Pancreas (tissue), 10 donors: ENCODE measurements at regions not wholly inside any gene's neighbourhood (a gene's known extent, or its start where the extent isn't known, plus 50 kb on each side); places are given as distances from the start of the nearest gene placed in this dataset.
A peak's percentile ranks its signal among the peaks of the same experiment; 100 is the strongest.

Experiments used
- ATAC-seq, 4 donors: fragments of 200-7000 bp; cut with Tn5 transposase; one replicate each; pipeline versions ENCODE4 v1.8.0 to v1.9.1; 2020; ENCODE audit warnings: mild to moderate bottlenecking in 4 of 4, moderate library complexity in 4 of 4
- DNase-seq, 6 donors: peaks; one replicate each; pipeline ENCODE4 v3.0.0-alpha.2; 2020
- FAIRE-seq: peaks from 2 replicates; lab custom pipeline; 2012; peaks lifted over from hg19 to GRCh38; lab: Jason Lieb, UNC
- H3K27ac ChIP-seq, 4 donors: fragments of 200-600 bp; sonication (generic); 1 replicate in 3 of 4; 2 replicates in 1 of 4; pipeline versions ENCODE4 v1.5.0 to v1.8.0; 2020
- H3K27me3 ChIP-seq, 4 donors: fragments of 200-600 bp; one replicate each; pipeline ENCODE4 v1.8.0; 2021
- H3K36me3 ChIP-seq, 3 donors: fragments of 200-600 bp; sonication (generic) in 1 of 3; one replicate each; pipeline versions ENCODE4 v1.5.0 to v1.8.0; 2020 to 2021
- H3K4me1 ChIP-seq, 3 donors: fragments of 200-600 bp; one replicate each; pipeline ENCODE4 v1.8.0; 2021
- H3K4me3 ChIP-seq, 4 donors: fragments of 200-600 bp; sonication (generic) in 2 of 4; one replicate each; pipeline versions ENCODE4 v1.5.0 to v1.8.0; 2020 to 2021
- H3K9me3 ChIP-seq, 4 donors: fragments of 200-600 bp; one replicate each; pipeline ENCODE4 v1.8.0; 2021
- WGBS, 2 donors: extraction: QIAGEN DNeasy Blood & Tissue Kit; methylation state at CpG; one replicate each; pipeline ENCODE4 v1.1.7; 2013; 5-methylcytosine and 5-hydroxymethylcytosine counted together
- intact Hi-C, 3 donors: fragments of 100-400 bp; cut with DNase I; formaldehyde crosslinking; loops; one replicate each; pipeline versions ENCODE4 v1.11.1 to v1.14.2; 2022
- TF ChIP-seq, protein P1 (sequence below), 4 donors: fragments of 200-600 bp; sonication (generic) in 3 of 4; IDR thresholded peaks; one replicate each; pipeline versions ENCODE4 v1.5.0 to v1.8.0; 2021; ENCODE audit warnings: antibody characterized with exemption in 4 of 4
- donor health status: healthy with polysubstance abuse.
- donor health status: DM: no; HTN: no; CAD: no; lungs with moderate emphysema.
- donor health status: DM: no; HTN: no; CAD: no.
- donor health status: control.
- donor health status: control.
- donor health status: Bipolar disorder and iron deficiency.
- donor health status: DM: yes; HTN: yes; CAD: no.
- donor health status: DM: no; HTN: no; CAD: no.
- donor health status: DM: no; HTN: no; CAD: no.
- donor health status: DM: yes; HTN: yes; CAD: no.

DNA sequence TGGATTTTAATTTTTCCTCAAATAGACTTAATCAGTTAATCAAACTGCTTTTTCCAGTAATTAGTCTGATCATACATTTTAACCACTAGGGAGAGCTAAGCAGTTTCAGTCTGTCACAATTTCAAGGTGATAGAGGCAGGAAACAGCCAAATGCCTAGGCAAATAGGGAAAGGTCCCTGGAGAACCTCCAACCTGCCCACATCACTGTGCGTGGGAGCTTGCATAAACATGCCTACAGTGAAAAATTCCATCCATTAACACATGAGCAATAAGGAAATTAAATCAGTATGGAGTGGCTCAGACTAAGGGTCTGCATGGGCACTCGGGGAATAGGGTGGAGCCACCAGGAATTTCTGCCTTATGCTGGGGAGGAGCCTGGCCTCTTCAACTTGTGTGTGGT lies 74.6 kb downstream of the AASDHPPT start:
- Histone ChIP-seq H3K36me3 (no peaks in the 10 kb centered on the region), H3K27me3 (no peaks in the 10 kb centered on the region), H3K4me1 (peaks cover 0 to 10% (median 10%) of the 10 kb centered on the region in 3 donors), H3K9me3 (no peaks in the 10 kb centered on the region), H3K27ac (no peak overlapping the region), H3K4me3 (no peak overlapping the region)
- 26 to 32% methylated on average over 2 of the region's 2 CpGs for WGBS, 2 donors
- ATAC-seq (peak; percentile 69 to 91 (median 84)), FAIRE-seq (no peak), DNase-seq (peak in 4 of 6 donors; percentile 27 to 53 (median 41))
- intact Hi-C loops: loop anchor here in 1 of 3 donors (10.0 kb wide), 1 partner anchor 893 kb away; no protein-coding TSS in a partner anchor
- TF ChIP-seq, protein P1, sequence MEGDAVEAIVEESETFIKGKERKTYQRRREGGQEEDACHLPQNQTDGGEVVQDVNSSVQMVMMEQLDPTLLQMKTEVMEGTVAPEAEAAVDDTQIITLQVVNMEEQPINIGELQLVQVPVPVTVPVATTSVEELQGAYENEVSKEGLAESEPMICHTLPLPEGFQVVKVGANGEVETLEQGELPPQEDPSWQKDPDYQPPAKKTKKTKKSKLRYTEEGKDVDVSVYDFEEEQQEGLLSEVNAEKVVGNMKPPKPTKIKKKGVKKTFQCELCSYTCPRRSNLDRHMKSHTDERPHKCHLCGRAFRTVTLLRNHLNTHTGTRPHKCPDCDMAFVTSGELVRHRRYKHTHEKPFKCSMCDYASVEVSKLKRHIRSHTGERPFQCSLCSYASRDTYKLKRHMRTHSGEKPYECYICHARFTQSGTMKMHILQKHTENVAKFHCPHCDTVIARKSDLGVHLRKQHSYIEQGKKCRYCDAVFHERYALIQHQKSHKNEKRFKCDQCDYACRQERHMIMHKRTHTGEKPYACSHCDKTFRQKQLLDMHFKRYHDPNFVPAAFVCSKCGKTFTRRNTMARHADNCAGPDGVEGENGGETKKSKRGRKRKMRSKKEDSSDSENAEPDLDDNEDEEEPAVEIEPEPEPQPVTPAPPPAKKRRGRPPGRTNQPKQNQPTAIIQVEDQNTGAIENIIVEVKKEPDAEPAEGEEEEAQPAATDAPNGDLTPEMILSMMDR (IDR thresholded peaks at IDR 0.05): peak in 1 of 4 donors; percentile 19

DNA sequence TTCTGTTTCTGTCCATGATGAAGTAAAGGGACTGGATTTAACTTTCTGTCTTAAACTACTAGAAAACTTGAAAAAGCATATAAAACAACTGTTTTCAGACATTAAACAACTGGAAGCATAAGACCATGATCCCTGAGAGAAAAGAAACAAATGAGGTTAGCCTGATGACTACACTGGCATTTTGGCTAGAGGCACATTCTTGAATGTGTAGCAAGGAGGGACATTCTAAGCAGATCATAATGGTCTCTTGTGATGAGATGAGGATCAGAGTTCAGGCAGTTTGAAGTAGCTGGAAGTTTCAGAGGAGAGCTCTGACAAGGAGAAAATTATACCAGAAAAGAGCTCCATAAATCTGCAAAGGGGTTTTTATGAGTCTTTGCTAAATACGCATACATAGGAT lies 75.4 kb downstream of the AASDHPPT start:
- TF ChIP-seq, protein P1 (IDR thresholded peaks at IDR 0.05): no peak
- FAIRE-seq: no peak
- no peak for ATAC-seq
- intact Hi-C loops: loop anchor here in 1 of 3 donors (10.0 kb wide), 1 partner anchor 892 kb away; no protein-coding TSS in a partner anchor
- Histone ChIP-seq H3K9me3 (no peaks in the 10 kb centered on the region), H3K27ac (no peak overlapping the region), H3K36me3 (no peaks in the 10 kb centered on the region), H3K27me3 (no peaks in the 10 kb centered on the region), H3K4me1 (peaks cover 0 to 16% (median 10%) of the 10 kb centered on the region in 3 donors), H3K4me3 (no peak overlapping the region)
- 4 to 6% methylated on average over 1 of the region's 1 CpG for WGBS, 2 donors
- DNase-seq: no peak

DNA sequence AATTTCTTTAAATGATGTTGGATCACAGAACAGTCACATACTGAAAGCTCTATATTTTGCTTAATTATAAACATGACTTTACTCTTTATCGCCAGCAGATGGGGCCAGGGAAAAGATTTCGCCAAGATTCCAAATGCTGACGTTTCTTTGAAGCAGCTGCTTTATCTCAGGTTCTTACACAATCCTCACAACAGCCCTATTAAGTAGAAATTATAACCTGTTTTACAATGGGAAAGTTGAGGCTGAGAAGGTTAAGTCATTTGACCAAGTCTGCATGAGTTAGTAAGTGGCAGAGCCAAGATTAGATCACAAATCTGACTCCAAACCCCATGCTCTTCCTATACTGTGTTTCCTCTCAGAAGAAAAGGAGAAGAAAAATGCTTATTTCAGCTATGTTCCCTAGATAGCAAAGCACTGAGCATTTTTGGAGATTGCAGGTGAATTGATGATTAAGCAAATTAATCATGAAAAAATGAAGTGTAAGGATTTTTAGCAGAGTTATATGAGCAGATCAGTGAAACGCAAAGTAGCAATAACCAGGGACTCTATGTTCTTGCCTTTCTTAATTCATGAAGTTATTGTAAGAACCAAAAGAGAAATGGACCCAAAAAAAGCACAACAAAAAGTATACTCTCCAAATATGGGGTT lies 79.0 kb downstream of the AASDHPPT start:
- 14 to 18% methylated on average over 4 of the region's 4 CpGs for WGBS, 2 donors
- no peak overlapping the region for H3K4me3 ChIP-seq
- no peaks in the 10 kb centered on the region for H3K36me3 ChIP-seq
- no peak overlapping the region for H3K27ac ChIP-seq
- intact Hi-C loops: loop anchor here in 1 of 3 donors (10.0 kb wide), 1 partner anchor 888 kb away; no protein-coding TSS in a partner anchor
- no peaks in the 10 kb centered on the region for H3K27me3 ChIP-seq
- ATAC-seq: peak; percentile 68 to 88 (median 84)
- FAIRE-seq: no peak
- H3K9me3 ChIP-seq: no peaks in the 10 kb centered on the region
- H3K4me1 ChIP-seq: peaks cover 0 to 16% (median 10%) of the 10 kb centered on the region in 3 donors
- TF ChIP-seq, protein P1 (IDR thresholded peaks at IDR 0.05): peak in 3 of 4 donors; percentile 18 to 40 (median 33)
- DNase-seq: peak in 2 of 6 donors; percentile 14 to 47

DNA sequence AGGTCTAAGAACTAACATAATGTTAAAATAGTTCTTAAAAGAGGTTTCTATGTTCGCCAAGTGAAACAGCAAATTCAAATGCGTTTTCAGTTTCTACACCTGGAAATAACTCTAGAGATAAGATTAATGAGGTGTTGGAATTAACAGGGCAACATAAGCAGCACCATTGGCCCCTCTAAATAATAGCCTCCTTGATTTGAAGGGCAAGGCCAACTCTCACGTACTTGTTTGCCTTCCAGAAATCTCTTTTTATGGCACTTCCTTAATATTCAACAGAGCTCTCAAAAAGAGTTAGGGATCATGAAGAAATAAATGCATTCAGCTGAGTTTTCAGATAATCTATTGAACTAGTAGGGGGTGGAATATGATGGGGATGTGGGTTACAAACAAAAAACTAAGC lies 80.9 kb downstream of the AASDHPPT start:
- Histone ChIP-seq H3K27ac (no peak overlapping the region), H3K27me3 (no peaks in the 10 kb centered on the region), H3K4me1 (peaks cover 0 to 13% (median 5%) of the 10 kb centered on the region in 3 donors), H3K9me3 (no peaks in the 10 kb centered on the region), H3K4me3 (no peak overlapping the region), H3K36me3 (no peaks in the 10 kb centered on the region)
- ATAC-seq: no peak
- intact Hi-C loops: loop anchor here in 1 of 3 donors (10.0 kb wide), 1 partner anchor 886 kb away; no protein-coding TSS in a partner anchor
- TF ChIP-seq, protein P1 (IDR thresholded peaks at IDR 0.05): no peak
- 35 to 41% methylated on average over 3 of the region's 3 CpGs for WGBS, 2 donors
- no peak for DNase-seq
- no peak for FAIRE-seq

DNA sequence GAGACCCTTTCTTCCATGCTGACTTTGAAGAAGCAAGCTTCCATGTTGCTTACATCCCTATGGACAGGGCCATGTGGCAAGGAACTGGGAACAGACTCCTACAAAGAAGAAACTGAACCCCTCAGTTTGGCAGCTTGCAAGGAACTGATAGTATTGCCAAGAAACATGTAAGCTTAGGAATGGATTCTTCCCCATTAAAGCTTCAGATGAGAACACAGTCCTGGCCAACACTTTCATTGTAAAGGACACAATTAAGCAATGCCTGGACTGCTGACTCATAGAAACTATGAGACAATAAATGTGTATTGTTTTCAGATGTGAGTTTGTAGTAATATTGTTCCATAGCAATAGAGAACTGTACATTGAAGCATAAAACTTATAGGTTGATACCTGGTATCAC lies 82.4 kb downstream of the AASDHPPT start:
- Histone ChIP-seq H3K4me3 (no peak overlapping the region), H3K27ac (no peak overlapping the region), H3K36me3 (no peaks in the 10 kb centered on the region), H3K27me3 (no peaks in the 10 kb centered on the region), H3K9me3 (no peaks in the 10 kb centered on the region), H3K4me1 (peaks cover 0 to 13% (median 5%) of the 10 kb centered on the region in 3 donors)
- TF ChIP-seq, protein P1 (IDR thresholded peaks at IDR 0.05): no peak
- intact Hi-C loops: loop anchor here in 1 of 3 donors (10.0 kb wide), 1 partner anchor 885 kb away; no protein-coding TSS in a partner anchor
- DNase-seq (no peak), ATAC-seq (no peak), FAIRE-seq (no peak)
